OCI-LY3 (cell line): ENCODE measurements at regions not wholly inside any gene's neighbourhood (a gene's known extent, or its start where the extent isn't known, plus 50 kb on each side); places are given as distances from the start of the nearest gene placed in this dataset.

Experiments used
- H2AFZ ChIP-seq: fragments of 200-600, 300-600 bp; shearing (Covaris generic); 2 replicates; pipeline ENCODE4 v1.6.0; 2014; ENCODE audit warnings: antibody characterized with exemption, low read depth, low read length
- H3K27ac ChIP-seq: fragments of 200-600, 300-600 bp; sonication (generic); 2 replicates; pipeline ENCODE4 v1.5.1; 2014; ENCODE audit warnings: mild to moderate bottlenecking, low read length, moderate library complexity, mixed read lengths
- H3K27me3 ChIP-seq: fragments of 200-600, 300-600 bp; sonication (generic); 2 replicates; pipeline ENCODE4 v1.6.1; 2014; ENCODE audit warnings: low read depth, low read length, mixed read lengths
- H3K36me3 ChIP-seq: fragments of 200-600, 300-600 bp; sonication (generic); replicated peaks from 2 replicates; pipeline ENCODE3; 2014; ENCODE audit warnings: low read depth, low read length, mixed read lengths
- H3K4me1 ChIP-seq: fragments of 300-600, 200-600 bp; sonication (generic); 2 replicates; pipeline ENCODE4 v1.6.1; 2014; ENCODE audit warnings: low read length, mixed read lengths
- H3K4me2 ChIP-seq: fragments of 200-600, 300-600 bp; sonication (generic); 2 replicates; pipeline ENCODE4 v1.6.1; 2014; ENCODE audit warnings: low read length, mixed read lengths
- H3K4me3 ChIP-seq: fragments of 300-600, 200-600 bp; sonication (generic); 2 replicates; pipeline ENCODE4 v1.5.1; 2014; ENCODE audit warnings: antibody characterized with exemption, mild to moderate bottlenecking, low read length, moderate library complexity
- H3K79me2 ChIP-seq: fragments of 300-600, 200-600 bp; shearing (Covaris generic); 2 replicates; pipeline ENCODE4 v1.6.1; 2014; ENCODE audit warnings: mild to moderate bottlenecking, low read length, mixed read lengths
- H3K9ac ChIP-seq: fragments of 300-600, 200-600 bp; shearing (Covaris generic); 2 replicates; pipeline ENCODE4 v1.6.0; 2014; ENCODE audit warnings: mild to moderate bottlenecking, low read length, moderate library complexity
- H3K9me3 ChIP-seq: fragments of 200-600, 300-600 bp; shearing (Covaris generic); 2 replicates; pipeline ENCODE4 v1.6.1; 2014; ENCODE audit warnings: low read length, mixed read lengths; ENCODE audit not compliant: insufficient read depth
- H4K20me1 ChIP-seq: fragments of 200-600, 300-600 bp; sonication (generic); 2 replicates; pipeline ENCODE4 v1.6.1; 2016; ENCODE audit warnings: low read length, mixed read lengths; ENCODE audit not compliant: insufficient read depth
- EZH2phosphoT487 ChIP-seq: fragments of 200-600 bp; shearing (Covaris generic); IDR thresholded peaks from 2 replicates; pipeline ENCODE4 v1.6.1; 2018; ENCODE audit warnings: antibody characterized with exemption, mixed run types, low read depth
- TF ChIP-seq, protein P1 (sequence below): fragments of 200-600, 300-600 bp; sonication (generic); IDR thresholded peaks from 2 replicates; pipeline ENCODE4 v1.5.1; 2014; ENCODE audit warnings: antibody characterized with exemption, low read length, low read depth

DNA sequence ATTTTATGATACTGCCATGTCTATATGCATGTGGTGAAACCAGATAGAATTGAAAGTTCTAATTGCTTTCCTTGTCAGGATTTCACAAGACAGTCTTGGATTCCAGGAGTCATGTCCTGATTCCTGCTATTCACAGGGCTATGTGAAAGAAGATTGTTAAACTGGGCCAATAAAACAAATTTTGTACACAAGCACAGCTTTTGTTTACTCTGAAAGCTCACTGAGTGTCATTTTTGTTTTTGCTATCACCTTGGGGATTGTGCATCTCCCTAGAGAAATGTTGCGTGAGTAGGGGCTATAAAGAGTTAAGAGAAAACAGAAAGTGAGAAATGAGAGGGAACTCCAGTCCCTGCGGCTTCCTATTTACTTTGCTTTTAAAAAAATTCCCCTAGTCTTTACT is 627.5 kb downstream of the PKHD1 start:
- no peak overlapping the region; the same call in 1 of the 2 replicates for H3K4me3 ChIP-seq
- H3K79me2 ChIP-seq = no peaks in the 10 kb centered on the region
- no peaks in the 10 kb centered on the region for H3K36me3 ChIP-seq
- no peaks in the 10 kb centered on the region for H4K20me1 ChIP-seq
- peaks cover 10% of the 10 kb centered on the region for H3K4me1 ChIP-seq
- peak overlapping the region; percentile 49 for H3K4me2 ChIP-seq
- no peaks in the 10 kb centered on the region for H3K9me3 ChIP-seq
- no peak overlapping the region for H2AFZ ChIP-seq
- H3K9ac ChIP-seq = no peak overlapping the region
- H3K27me3 ChIP-seq = no peaks in the 10 kb centered on the region
- no peak overlapping the region for H3K27ac ChIP-seq
- TF ChIP-seq, protein P1, sequence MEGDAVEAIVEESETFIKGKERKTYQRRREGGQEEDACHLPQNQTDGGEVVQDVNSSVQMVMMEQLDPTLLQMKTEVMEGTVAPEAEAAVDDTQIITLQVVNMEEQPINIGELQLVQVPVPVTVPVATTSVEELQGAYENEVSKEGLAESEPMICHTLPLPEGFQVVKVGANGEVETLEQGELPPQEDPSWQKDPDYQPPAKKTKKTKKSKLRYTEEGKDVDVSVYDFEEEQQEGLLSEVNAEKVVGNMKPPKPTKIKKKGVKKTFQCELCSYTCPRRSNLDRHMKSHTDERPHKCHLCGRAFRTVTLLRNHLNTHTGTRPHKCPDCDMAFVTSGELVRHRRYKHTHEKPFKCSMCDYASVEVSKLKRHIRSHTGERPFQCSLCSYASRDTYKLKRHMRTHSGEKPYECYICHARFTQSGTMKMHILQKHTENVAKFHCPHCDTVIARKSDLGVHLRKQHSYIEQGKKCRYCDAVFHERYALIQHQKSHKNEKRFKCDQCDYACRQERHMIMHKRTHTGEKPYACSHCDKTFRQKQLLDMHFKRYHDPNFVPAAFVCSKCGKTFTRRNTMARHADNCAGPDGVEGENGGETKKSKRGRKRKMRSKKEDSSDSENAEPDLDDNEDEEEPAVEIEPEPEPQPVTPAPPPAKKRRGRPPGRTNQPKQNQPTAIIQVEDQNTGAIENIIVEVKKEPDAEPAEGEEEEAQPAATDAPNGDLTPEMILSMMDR = no peak
- TF ChIP-seq EZH2phosphoT487 = no peak

- Histone ChIP-seq H3K79me2 (no peaks in the 10 kb centered on the region), H3K36me3 (no peaks in the 10 kb centered on the region), H3K4me2 (no peak overlapping the region), H3K27ac (no peak overlapping the region), H3K4me1 (peaks cover 10% of the 10 kb centered on the region), H3K4me3 (no peak overlapping the region), H3K9me3 (no peaks in the 10 kb centered on the region), H2AFZ (no peak overlapping the region), H3K27me3 (no peaks in the 10 kb centered on the region), H3K9ac (no peak overlapping the region), H4K20me1 (no peaks in the 10 kb centered on the region)
- TF ChIP-seq EZH2phosphoT487 = no peak
- TF ChIP-seq, protein P1 = no peak
These were observed 624.5 kb downstream of the PKHD1 start for GRCh38 chr6:51462896-51463295.

DNA sequence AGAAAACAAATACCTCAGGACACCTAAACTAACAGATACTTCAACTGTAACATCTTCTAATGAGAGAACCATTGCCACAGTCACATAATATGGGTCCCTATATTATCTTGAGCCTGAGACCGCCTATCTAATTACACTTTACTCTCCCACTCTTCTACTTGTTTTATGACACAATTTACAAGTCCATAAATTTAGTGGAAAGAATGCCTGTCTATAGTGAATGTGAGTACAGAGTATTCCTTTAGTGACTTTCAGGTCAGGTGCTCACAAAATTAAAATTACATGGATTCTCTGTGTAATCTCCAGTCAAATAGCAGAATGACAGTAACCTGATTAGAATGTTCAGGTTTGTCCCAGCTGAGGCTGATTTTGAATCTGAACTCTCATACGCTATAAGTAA is 624.1 kb downstream of the PKHD1 start:
- no peaks in the 10 kb centered on the region for H3K79me2 ChIP-seq
- H3K27ac ChIP-seq = no peak overlapping the region
- H4K20me1 ChIP-seq = no peaks in the 10 kb centered on the region
- no peaks in the 10 kb centered on the region for H3K27me3 ChIP-seq
- H3K4me2 ChIP-seq = no peak overlapping the region
- no peak overlapping the region for H3K9ac ChIP-seq
- no peak overlapping the region for H2AFZ ChIP-seq
- peaks cover 10% of the 10 kb centered on the region for H3K4me1 ChIP-seq
- H3K36me3 ChIP-seq = no peaks in the 10 kb centered on the region
- no peaks in the 10 kb centered on the region for H3K9me3 ChIP-seq
- no peak for TF ChIP-seq EZH2phosphoT487
- TF ChIP-seq, protein P1 = no peak
- no peak overlapping the region for H3K4me3 ChIP-seq

GRCh38 chr6:51464956-51465355 is 622.5 kb downstream of the PKHD1 start:
- H3K27me3 ChIP-seq = no peaks in the 10 kb centered on the region
- no peaks in the 10 kb centered on the region for H3K36me3 ChIP-seq
- no peaks in the 10 kb centered on the region for H3K79me2 ChIP-seq
- H4K20me1 ChIP-seq = no peaks in the 10 kb centered on the region
- H3K4me2 ChIP-seq = no peak overlapping the region
- no peak overlapping the region for H2AFZ ChIP-seq
- no peak overlapping the region for H3K9ac ChIP-seq
- H3K4me1 ChIP-seq = peaks cover 8% of the 10 kb centered on the region
- TF ChIP-seq, protein P1 = no peak
- no peak for TF ChIP-seq EZH2phosphoT487
- no peak overlapping the region for H3K27ac ChIP-seq
- H3K4me3 ChIP-seq = no peak overlapping the region
- no peaks in the 10 kb centered on the region for H3K9me3 ChIP-seq
